Mesothelial cell of epicardium (in vitro differentiated cells): ENCODE measurements at regions not wholly inside any gene's neighbourhood (a gene's known extent, or its start where the extent isn't known, plus 50 kb on each side); places are given as distances from the start of the nearest gene placed in this dataset.
"Not testable (repeated sequence)": the region's sequence is repeated elsewhere in the genome, so short reads cannot be mapped to it uniquely, and the experiment has no call there.

Experiments used
- DNase-seq, 2 experiments: peaks; one replicate each; pipeline ENCODE4 v3.0.0; 2021; ENCODE audit warnings: low spot score in 2 of 2; ENCODE audit not compliant: unreplicated experiment in 2 of 2
- H3K27ac Mint-ChIP-seq: 2 replicates; pipeline ENCODE4 v1.8.0; 2021; ENCODE audit warnings: mixed read lengths
- H3K27me3 Mint-ChIP-seq: 2 replicates; pipeline ENCODE4 v1.8.0; 2021; ENCODE audit warnings: low read depth, mixed read lengths
- H3K36me3 Mint-ChIP-seq: 2 replicates; pipeline ENCODE4 v1.8.0; 2021; ENCODE audit warnings: mixed read lengths
- H3K4me1 Mint-ChIP-seq: 2 replicates; pipeline ENCODE4 v1.8.0; 2021; ENCODE audit warnings: mixed read lengths
- H3K4me3 Mint-ChIP-seq: 2 replicates; pipeline ENCODE4 v1.8.0; 2021; ENCODE audit warnings: mild to moderate bottlenecking, moderate library complexity, mixed read lengths
- H3K9me3 Mint-ChIP-seq: 2 replicates; pipeline ENCODE4 v1.8.0; 2021; ENCODE audit warnings: mixed read lengths
- CTCF ChIP-seq: fragments of 200-600 bp; sonication (generic); IDR thresholded peaks from one replicate; pipeline ENCODE4 v1.5.0; 2021; ENCODE audit warnings: antibody characterized with exemption; ENCODE audit not compliant: unreplicated experiment

DNA sequence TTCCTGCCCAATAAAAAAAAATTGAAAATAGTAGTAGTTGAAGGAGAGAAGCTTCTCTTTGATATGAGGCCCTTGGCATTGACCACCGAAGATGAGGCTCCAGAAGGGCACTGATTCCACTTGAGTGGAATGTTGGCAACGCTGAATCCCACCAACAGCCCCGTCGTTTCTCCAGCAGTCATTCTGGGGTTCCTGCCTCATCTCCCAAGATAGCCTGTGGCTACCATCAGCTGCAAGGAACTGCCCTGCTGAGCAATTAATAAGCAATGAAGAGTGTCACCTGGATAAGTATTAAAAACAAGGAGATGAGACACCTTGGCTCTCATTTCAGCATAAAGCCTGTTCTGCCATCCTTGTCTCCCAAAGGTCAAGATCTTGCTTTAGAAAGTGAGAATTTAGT, 144.1 kb downstream of the CSNK2A3 start:
- TF ChIP-seq CTCF: no peak
- H3K36me3 Mint-ChIP-seq: no peaks in the 10 kb centered on the region
- no peak overlapping the region for H3K4me3 Mint-ChIP-seq
- peaks cover 4% of the 10 kb centered on the region for H3K9me3 Mint-ChIP-seq
- peaks cover 11% of the 10 kb centered on the region for H3K27me3 Mint-ChIP-seq
- no peak for DNase-seq
- no peak overlapping the region for H3K27ac Mint-ChIP-seq
- peaks cover 4% of the 10 kb centered on the region for H3K4me1 Mint-ChIP-seq

DNA sequence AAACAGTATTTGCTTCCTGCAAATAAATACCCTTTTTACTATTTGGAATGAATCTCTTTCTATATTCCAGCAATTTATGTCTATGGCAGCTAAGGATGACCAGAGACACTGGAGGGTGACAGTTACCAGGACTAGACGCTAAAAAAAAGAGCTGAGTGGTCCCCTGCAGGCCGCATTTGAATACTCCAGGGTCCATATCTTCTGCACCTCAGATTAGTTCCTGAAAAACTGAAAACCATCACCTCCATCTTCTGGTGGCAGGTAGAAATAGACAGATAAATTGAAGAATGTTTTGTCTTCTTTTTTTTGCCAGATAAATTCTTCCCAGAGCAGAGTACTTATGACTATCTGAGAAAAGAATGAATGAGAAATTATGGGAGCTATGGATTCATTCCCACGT, 145.6 kb downstream of the CSNK2A3 start:
- DNase-seq: no peak

DNA sequence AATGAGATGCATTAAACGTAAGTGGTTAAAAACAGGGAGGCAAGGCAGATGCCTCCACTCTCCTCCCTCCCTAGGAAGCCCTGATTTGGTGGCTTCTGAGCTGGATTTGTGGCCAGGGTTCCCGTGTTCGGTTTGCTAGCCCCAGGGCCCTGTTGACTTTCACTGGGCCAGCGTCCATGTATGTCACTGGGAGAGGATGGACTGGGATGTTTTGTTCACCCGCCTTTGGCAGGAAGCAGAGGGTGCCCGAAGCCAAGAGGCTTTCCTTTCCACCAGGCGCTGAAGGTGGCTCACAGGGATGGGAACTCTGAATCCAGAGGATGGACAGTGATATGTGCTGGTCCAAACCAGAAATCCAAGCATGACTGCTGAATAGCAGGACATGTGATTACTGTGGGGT, 146.6 kb downstream of the CSNK2A3 start:
- Mint-ChIP-seq H3K36me3 (no peaks in the 10 kb centered on the region), H3K9me3 (peaks cover 23% of the 10 kb centered on the region), H3K4me3 (no peak overlapping the region), H3K27me3 (peaks cover 16% of the 10 kb centered on the region), H3K27ac (no peak overlapping the region), H3K4me1 (no peaks in the 10 kb centered on the region)
- no peak for DNase-seq
- TF ChIP-seq CTCF: no peak

More for the DNA sequence above, 145.6 kb downstream of the CSNK2A3 start:
- Mint-ChIP-seq H3K27ac (no peak overlapping the region), H3K9me3 (peaks cover 15% of the 10 kb centered on the region), H3K36me3 (no peaks in the 10 kb centered on the region), H3K27me3 (peaks cover 16% of the 10 kb centered on the region), H3K4me3 (no peak overlapping the region), H3K4me1 (peaks cover 4% of the 10 kb centered on the region)
- TF ChIP-seq CTCF: no peak

DNA sequence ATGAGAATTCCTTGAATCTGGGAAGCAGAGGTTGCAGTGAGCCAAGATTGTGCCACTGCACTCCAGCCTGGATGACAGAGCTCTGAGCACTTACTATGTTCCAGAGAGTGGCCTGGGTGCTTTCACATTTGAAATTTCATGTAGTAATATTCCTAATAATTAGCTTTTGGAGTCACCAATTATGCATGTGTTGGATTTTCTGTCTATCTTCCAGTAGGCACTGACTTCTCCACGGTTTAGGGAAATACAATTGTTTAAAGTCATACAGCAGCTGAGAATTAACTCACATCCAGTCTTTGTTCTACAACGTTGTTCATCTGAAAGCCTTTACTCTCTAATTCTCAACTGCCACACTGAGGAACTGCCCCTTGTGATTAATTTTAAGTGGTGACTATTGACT, 150.2 kb downstream of the CSNK2A3 start:
- Mint-ChIP-seq H3K9me3 (peaks cover 24% of the 10 kb centered on the region), H3K36me3 (no peaks in the 10 kb centered on the region), H3K27ac (no peak overlapping the region), H3K27me3 (peaks cover 27% of the 10 kb centered on the region), H3K4me1 (no peaks in the 10 kb centered on the region), H3K4me3 (no peak overlapping the region)
- TF ChIP-seq CTCF: no peak
- no peak for DNase-seq

- H3K4me3 Mint-ChIP-seq, H3K36me3 Mint-ChIP-seq, DNase-seq, H3K4me1 Mint-ChIP-seq, H3K27ac Mint-ChIP-seq: not testable (repeated sequence)
- Mint-ChIP-seq H3K9me3 (peaks cover 30% of the 10 kb centered on the region), H3K27me3 (peaks cover 26% of the 10 kb centered on the region)
These were observed 151.7 kb downstream of the CSNK2A3 start for GRCh38 chr11:11201302-11201701.

GRCh38 chr11:11192541-11192940, 160.5 kb downstream of the CSNK2A3 start:
- Mint-ChIP-seq H3K9me3 (peaks cover 38% of the 10 kb centered on the region), H3K4me3 (no peak overlapping the region), H3K27me3 (peaks cover 11% of the 10 kb centered on the region), H3K4me1 (no peaks in the 10 kb centered on the region), H3K27ac (no peak overlapping the region), H3K36me3 (peaks cover 5% of the 10 kb centered on the region)
- TF ChIP-seq CTCF: no peak
- no peak for DNase-seq
